Activated CD4-positive, alpha-beta T cell treated with anti-CD3 and anti-CD28 coated beads, Interleukin-2, amount 10 ng/mL, durations not matched to agents 7 days and 5 days (primary cell): ENCODE measurements at regions not wholly inside any gene's neighbourhood (a gene's known extent, or its start where the extent isn't known, plus 50 kb on each side); places are given as distances from the start of the nearest gene placed in this dataset.

Experiments used
- CTCF ChIA-PET: fragments of 350-600 bp; sonication (Branson Sonifier 250); formaldehyde crosslinking; loops from one replicate; lab custom pipeline; 2021; ENCODE audit warnings: antibody characterized with exemption; lab: Charles Lee
- POLR2A ChIA-PET: fragments of 350-600 bp; sonication (Branson Sonifier 250); formaldehyde crosslinking; loops from one replicate; lab custom pipeline; 2021; ENCODE audit warnings: antibody characterized with exemption; lab: Charles Lee
- DNase-seq: peaks from one replicate; pipeline ENCODE4 v3.0.0-alpha.2; 2020
- H3K27ac Mint-ChIP-seq: one replicate; pipeline ENCODE4 v1.8.0; 2021; ENCODE audit warnings: mild to moderate bottlenecking, moderate library complexity, mixed read lengths
- H3K27me3 Mint-ChIP-seq: one replicate; pipeline ENCODE4 v1.8.0; 2021; ENCODE audit warnings: mixed read lengths
- H3K36me3 Mint-ChIP-seq: one replicate; pipeline ENCODE4 v1.8.0; 2021; ENCODE audit warnings: low read depth, mixed read lengths
- H3K4me1 Mint-ChIP-seq: one replicate; pipeline ENCODE4 v1.8.0; 2021; ENCODE audit warnings: mixed read lengths
- H3K4me3 Mint-ChIP-seq: one replicate; pipeline ENCODE4 v1.8.0; 2021; ENCODE audit warnings: mild to moderate bottlenecking, moderate library complexity, mixed read lengths
- H3K9me3 Mint-ChIP-seq: one replicate; pipeline ENCODE4 v1.8.0; 2021; ENCODE audit warnings: mixed read lengths

- Mint-ChIP-seq H3K4me1 (peaks cover 6% of the 10 kb centered on the region), H3K9me3 (no peaks in the 10 kb centered on the region), H3K4me3 (no peak overlapping the region), H3K27me3 (peaks cover 7% of the 10 kb centered on the region), H3K36me3 (no peaks in the 10 kb centered on the region), H3K27ac (no peak overlapping the region)
- DNase-seq: peak; percentile 59
- ChIA-PET POLR2A (no interaction called here), CTCF (no interaction called here)
Measured at GRCh38 chr10:44310762-44311562, 73.9 kb downstream of the CXCL12 start.

- Mint-ChIP-seq H3K4me1 (peaks cover 6% of the 10 kb centered on the region), H3K36me3 (no peaks in the 10 kb centered on the region), H3K27ac (no peak overlapping the region), H3K4me3 (no peak overlapping the region), H3K9me3 (no peaks in the 10 kb centered on the region), H3K27me3 (peaks cover 7% of the 10 kb centered on the region)
- DNase-seq: no peak
- POLR2A ChIA-PET: no interaction called here
- CTCF ChIA-PET: no interaction called here
Measured at GRCh38 chr10:44309939-44310761, 74.7 kb downstream of the CXCL12 start.

GRCh38 chr10:44309361-44309760 lies 75.5 kb downstream of the CXCL12 start:
- CTCF ChIA-PET: no interaction called here
- POLR2A ChIA-PET: interaction anchor here (0.7 kb wide), 1 partner anchor 619 kb away, joined by 7 read pairs; no protein-coding TSS in a partner anchor
- H3K9me3 Mint-ChIP-seq: no peaks in the 10 kb centered on the region

GRCh38 chr10:44308935-44309334 lies 76.0 kb downstream of the CXCL12 start:
- ChIA-PET CTCF (interaction anchor here (0.7 to 0.9 kb wide), 2 partner anchors 185 to 232 kb away, joined by 3 read pairs; no protein-coding TSS in a partner anchor), POLR2A (interaction anchor here (0.7 kb wide), 1 partner anchor 618 kb away, joined by 7 read pairs; no protein-coding TSS in a partner anchor)
- peaks cover 6% of the 10 kb centered on the region for H3K4me1 Mint-ChIP-seq

More at GRCh38 chr10:44309361-44309760, 75.5 kb downstream of the CXCL12 start:
- DNase-seq: no peak
- H3K4me1 Mint-ChIP-seq: peaks cover 6% of the 10 kb centered on the region
- no peak overlapping the region for H3K27ac Mint-ChIP-seq
- H3K27me3 Mint-ChIP-seq: peaks cover 9% of the 10 kb centered on the region
- no peaks in the 10 kb centered on the region for H3K36me3 Mint-ChIP-seq
- no peak overlapping the region for H3K4me3 Mint-ChIP-seq

GRCh38 chr10:44307691-44308090 lies 77.2 kb downstream of the CXCL12 start:
- Mint-ChIP-seq H3K4me3 (no peak overlapping the region), H3K4me1 (peaks cover 6% of the 10 kb centered on the region)
- POLR2A ChIA-PET: no interaction called here

More at GRCh38 chr10:44308935-44309334, 76.0 kb downstream of the CXCL12 start:
- H3K27me3 Mint-ChIP-seq: peaks cover 9% of the 10 kb centered on the region
- H3K4me3 Mint-ChIP-seq: no peak overlapping the region
- H3K27ac Mint-ChIP-seq: no peak overlapping the region
- no peaks in the 10 kb centered on the region for H3K9me3 Mint-ChIP-seq
- H3K36me3 Mint-ChIP-seq: no peaks in the 10 kb centered on the region
- DNase-seq: no peak

GRCh38 chr10:44306762-44307161 lies 78.1 kb downstream of the CXCL12 start:
- Mint-ChIP-seq H3K27ac (no peak overlapping the region), H3K36me3 (no peaks in the 10 kb centered on the region), H3K4me3 (no peak overlapping the region), H3K27me3 (peaks cover 8% of the 10 kb centered on the region), H3K4me1 (peaks cover 6% of the 10 kb centered on the region), H3K9me3 (no peaks in the 10 kb centered on the region)
- DNase-seq: no peak
- ChIA-PET CTCF (no interaction called here), POLR2A (no interaction called here)

More at GRCh38 chr10:44307691-44308090, 77.2 kb downstream of the CXCL12 start:
- DNase-seq: no peak
- Mint-ChIP-seq H3K27me3 (peaks cover 9% of the 10 kb centered on the region), H3K9me3 (no peaks in the 10 kb centered on the region), H3K27ac (no peak overlapping the region), H3K36me3 (no peaks in the 10 kb centered on the region)
- CTCF ChIA-PET: no interaction called here

- Mint-ChIP-seq H3K4me1 (peaks cover 2% of the 10 kb centered on the region), H3K36me3 (no peaks in the 10 kb centered on the region), H3K27me3 (peaks cover 3% of the 10 kb centered on the region), H3K4me3 (no peak overlapping the region), H3K9me3 (no peaks in the 10 kb centered on the region), H3K27ac (no peak overlapping the region)
- DNase-seq: no peak
- POLR2A ChIA-PET: no interaction called here
- CTCF ChIA-PET: no interaction called here
Measured at GRCh38 chr10:44306147-44306710, 78.7 kb downstream of the CXCL12 start.

GRCh38 chr10:44301781-44302355 lies 83.0 kb downstream of the CXCL12 start:
- Mint-ChIP-seq H3K4me1 (no peaks in the 10 kb centered on the region), H3K9me3 (no peaks in the 10 kb centered on the region), H3K27ac (no peak overlapping the region), H3K36me3 (no peaks in the 10 kb centered on the region), H3K4me3 (no peak overlapping the region), H3K27me3 (peaks cover 2% of the 10 kb centered on the region)
- CTCF ChIA-PET: no interaction called here
- POLR2A ChIA-PET: interaction anchor here (0.7 kb wide), 1 partner anchor 907 kb away, joined by 3 read pairs; no protein-coding TSS in a partner anchor
- no peak for DNase-seq

GRCh38 chr10:44300666-44301649 lies 83.9 kb downstream of the CXCL12 start:
- no peaks in the 10 kb centered on the region for H3K9me3 Mint-ChIP-seq
- DNase-seq: no peak
- H3K27ac Mint-ChIP-seq: no peak overlapping the region
- CTCF ChIA-PET: no interaction called here
- POLR2A ChIA-PET: interaction anchor here (0.7 kb wide), 1 partner anchor 908 kb away, joined by 3 read pairs; no protein-coding TSS in a partner anchor
- H3K27me3 Mint-ChIP-seq: peaks cover 2% of the 10 kb centered on the region
- H3K4me3 Mint-ChIP-seq: no peak overlapping the region
- no peaks in the 10 kb centered on the region for H3K36me3 Mint-ChIP-seq
- no peaks in the 10 kb centered on the region for H3K4me1 Mint-ChIP-seq

- no peak overlapping the region for H3K27ac Mint-ChIP-seq
- ChIA-PET POLR2A (no interaction called here), CTCF (no interaction called here)
- no peaks in the 10 kb centered on the region for H3K4me1 Mint-ChIP-seq
- DNase-seq: no peak
- no peaks in the 10 kb centered on the region for H3K9me3 Mint-ChIP-seq
- no peak overlapping the region for H3K4me3 Mint-ChIP-seq
- no peaks in the 10 kb centered on the region for H3K27me3 Mint-ChIP-seq
- no peaks in the 10 kb centered on the region for H3K36me3 Mint-ChIP-seq
Measured at GRCh38 chr10:44298713-44299112, 86.2 kb downstream of the CXCL12 start.

GRCh38 chr10:44297963-44298362 lies 86.9 kb downstream of the CXCL12 start:
- Mint-ChIP-seq H3K4me1 (no peaks in the 10 kb centered on the region), H3K27me3 (peaks cover 2% of the 10 kb centered on the region), H3K9me3 (no peaks in the 10 kb centered on the region), H3K27ac (no peak overlapping the region), H3K4me3 (no peak overlapping the region), H3K36me3 (no peaks in the 10 kb centered on the region)
- no peak for DNase-seq
- POLR2A ChIA-PET: no interaction called here
- CTCF ChIA-PET: interaction anchor here (0.6 kb wide), 1 partner anchor 12 kb away, joined by 3 read pairs; no protein-coding TSS in a partner anchor
